ENCODE measurements at regions not wholly inside any gene's neighbourhood (a gene's known extent, or its start where the extent isn't known, plus 50 kb on each side); places are given as distances from the start of the nearest gene placed in this dataset.
A peak's percentile ranks its signal among the peaks of the same experiment; 100 is the strongest.

DNA sequence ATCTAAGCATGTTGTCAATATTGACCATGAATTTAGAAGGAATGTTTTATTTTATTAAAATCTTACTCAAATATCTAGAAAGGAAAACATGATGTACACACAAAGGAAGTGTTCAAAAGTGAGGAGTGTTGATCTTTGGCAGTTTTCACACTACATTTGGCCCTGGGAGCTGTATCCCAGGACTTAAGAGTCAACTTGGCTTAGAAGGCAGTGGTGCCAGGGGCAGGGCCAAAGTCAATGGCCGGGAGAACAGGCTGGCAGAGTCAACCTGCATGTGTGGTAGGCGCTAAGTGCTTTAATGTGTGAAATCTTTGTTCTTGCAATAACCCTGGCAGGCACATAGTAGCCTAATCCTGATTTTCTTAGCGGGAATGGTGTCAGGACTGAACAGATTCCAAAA, 228.4 kb downstream of the TENT4A start:
- Mint-ChIP-seq H3K4me3 (no peak overlapping the region), H3K27ac (ENCODE audit: unreplicated experiment) (no peak overlapping the region), H3K4me1 (peaks cover 13% of the 10 kb centered on the region), H3K9me3 (no peaks in the 10 kb centered on the region), H3K27me3 (ENCODE audit: low read depth) (peaks cover 4% of the 10 kb centered on the region), H3K36me3 (ENCODE audit: low read depth) (no peaks in the 10 kb centered on the region)
- TF ChIP-seq, protein P1, sequence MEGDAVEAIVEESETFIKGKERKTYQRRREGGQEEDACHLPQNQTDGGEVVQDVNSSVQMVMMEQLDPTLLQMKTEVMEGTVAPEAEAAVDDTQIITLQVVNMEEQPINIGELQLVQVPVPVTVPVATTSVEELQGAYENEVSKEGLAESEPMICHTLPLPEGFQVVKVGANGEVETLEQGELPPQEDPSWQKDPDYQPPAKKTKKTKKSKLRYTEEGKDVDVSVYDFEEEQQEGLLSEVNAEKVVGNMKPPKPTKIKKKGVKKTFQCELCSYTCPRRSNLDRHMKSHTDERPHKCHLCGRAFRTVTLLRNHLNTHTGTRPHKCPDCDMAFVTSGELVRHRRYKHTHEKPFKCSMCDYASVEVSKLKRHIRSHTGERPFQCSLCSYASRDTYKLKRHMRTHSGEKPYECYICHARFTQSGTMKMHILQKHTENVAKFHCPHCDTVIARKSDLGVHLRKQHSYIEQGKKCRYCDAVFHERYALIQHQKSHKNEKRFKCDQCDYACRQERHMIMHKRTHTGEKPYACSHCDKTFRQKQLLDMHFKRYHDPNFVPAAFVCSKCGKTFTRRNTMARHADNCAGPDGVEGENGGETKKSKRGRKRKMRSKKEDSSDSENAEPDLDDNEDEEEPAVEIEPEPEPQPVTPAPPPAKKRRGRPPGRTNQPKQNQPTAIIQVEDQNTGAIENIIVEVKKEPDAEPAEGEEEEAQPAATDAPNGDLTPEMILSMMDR (conservative IDR thresholded peaks at IDR 0.05), result no peak
- DNase-seq (ENCODE audit: low read depth, low spot score), result no peak

DNA sequence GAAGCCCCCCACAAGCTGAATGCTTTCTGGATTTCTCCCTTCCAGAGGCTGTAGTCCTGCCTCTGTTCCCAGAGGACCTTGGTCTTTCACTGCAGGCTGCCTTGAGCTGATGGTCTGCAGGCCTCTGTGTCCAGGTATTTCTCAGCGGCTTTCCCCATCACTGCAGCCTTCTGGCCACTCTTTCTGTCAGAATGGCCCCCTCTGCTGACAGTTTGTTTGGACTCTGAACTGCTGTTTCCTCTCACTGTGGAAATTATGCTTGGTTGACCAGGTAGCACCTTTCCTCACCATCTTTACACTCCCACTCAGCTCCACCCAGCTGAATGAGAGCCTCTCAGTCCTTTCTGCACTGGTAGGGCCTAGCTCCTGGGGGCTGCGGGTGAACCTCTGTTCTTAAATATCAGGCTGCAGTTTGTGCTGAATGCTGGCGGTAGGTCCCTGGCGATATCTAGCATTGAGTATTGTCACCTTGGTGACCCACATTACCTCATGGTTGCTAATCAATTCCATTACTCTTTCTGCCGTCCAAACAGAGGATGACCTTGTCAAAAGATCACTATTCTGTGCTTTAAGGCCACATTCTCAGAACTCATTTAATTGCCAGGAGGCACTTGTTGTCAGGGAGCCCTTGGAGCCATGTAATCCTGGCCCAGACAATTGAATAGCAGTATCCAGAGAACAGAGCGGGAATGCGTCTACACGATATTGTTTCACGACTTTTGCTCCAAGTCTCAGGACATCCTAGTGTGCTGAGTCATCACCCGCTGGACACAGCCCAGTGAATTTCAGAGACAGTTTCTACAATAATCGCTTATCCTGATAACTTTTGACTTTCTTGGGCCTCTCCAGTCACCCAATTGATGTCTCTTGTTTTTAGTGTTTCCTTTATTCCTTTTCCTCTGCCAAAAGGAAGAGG, 230.2 kb downstream of the TENT4A start:
- H3K9me3 Mint-ChIP-seq, result no peaks in the 10 kb centered on the region
- H3K27me3 Mint-ChIP-seq (ENCODE audit: low read depth), result no peaks in the 10 kb centered on the region

DNA sequence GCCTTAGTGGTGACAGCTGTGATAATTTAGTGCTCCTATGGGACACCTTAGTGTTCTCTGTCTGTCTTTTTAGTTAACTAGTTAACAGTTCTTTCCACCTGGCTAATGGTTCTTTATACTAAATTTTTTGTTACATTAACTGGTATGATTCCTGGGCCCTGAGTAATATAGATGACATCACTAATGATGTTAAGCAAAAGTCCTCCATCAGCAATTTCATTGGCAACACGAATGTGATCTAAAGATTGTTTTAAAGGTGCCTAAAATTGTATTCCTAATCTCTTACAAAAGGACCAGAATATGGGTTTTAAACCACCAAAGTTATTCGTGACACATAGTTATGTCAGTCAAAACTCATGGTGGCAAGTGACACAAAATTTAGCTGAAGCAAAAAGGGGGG, 235.3 kb downstream of the TENT4A start:
- Mint-ChIP-seq H3K4me3 (no peak overlapping the region), H3K27ac (ENCODE audit: unreplicated experiment) (no peak overlapping the region), H3K36me3 (ENCODE audit: low read depth) (no peaks in the 10 kb centered on the region), H3K9me3 (no peaks in the 10 kb centered on the region), H3K27me3 (ENCODE audit: low read depth) (no peaks in the 10 kb centered on the region), H3K4me1 (peaks cover 24% of the 10 kb centered on the region)
- no peak for DNase-seq (ENCODE audit: low read depth, low spot score)
- TF ChIP-seq, protein P1 (conservative IDR thresholded peaks at IDR 0.05), result no peak

More for the DNA sequence above, 230.2 kb downstream of the TENT4A start:
- TF ChIP-seq, protein P1 (conservative IDR thresholded peaks at IDR 0.05), result no peak
- peak overlapping the region; percentile 73 for H3K27ac Mint-ChIP-seq (ENCODE audit: unreplicated experiment)
- no peaks in the 10 kb centered on the region for H3K36me3 Mint-ChIP-seq (ENCODE audit: low read depth)
- H3K4me1 Mint-ChIP-seq, result peaks cover 13% of the 10 kb centered on the region
- no peak overlapping the region for H3K4me3 Mint-ChIP-seq
- DNase-seq (ENCODE audit: low read depth, low spot score), result no peak

DNA sequence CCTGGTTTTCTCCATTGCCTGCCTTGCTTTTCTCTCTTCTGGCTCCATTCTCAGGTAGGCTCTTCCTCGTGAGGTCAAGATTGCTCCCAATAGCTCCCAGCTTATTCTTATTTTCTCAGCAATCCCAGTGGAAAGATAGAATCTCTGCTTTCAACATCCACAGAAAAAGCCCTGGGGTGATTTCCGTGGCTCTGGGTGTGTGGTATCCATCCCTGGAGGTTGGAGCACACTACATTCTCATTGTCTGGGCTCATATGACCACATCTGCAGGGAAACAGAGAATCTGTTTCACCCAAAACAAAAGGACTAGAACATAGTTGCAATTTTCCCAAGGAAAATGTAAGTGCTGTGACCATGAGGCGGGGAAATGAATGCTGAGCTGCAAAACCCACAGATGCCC, 236.0 kb downstream of the TENT4A start:
- H3K9me3 Mint-ChIP-seq, result no peaks in the 10 kb centered on the region
- H3K36me3 Mint-ChIP-seq (ENCODE audit: low read depth), result no peaks in the 10 kb centered on the region
- H3K27ac Mint-ChIP-seq (ENCODE audit: unreplicated experiment), result peak overlapping the region; percentile 37
- H3K27me3 Mint-ChIP-seq (ENCODE audit: low read depth), result no peaks in the 10 kb centered on the region
- no peak overlapping the region for H3K4me3 Mint-ChIP-seq
- peaks cover 19% of the 10 kb centered on the region for H3K4me1 Mint-ChIP-seq
- TF ChIP-seq, protein P1 (conservative IDR thresholded peaks at IDR 0.05), result no peak
- no peak for DNase-seq (ENCODE audit: low read depth, low spot score)

DNA sequence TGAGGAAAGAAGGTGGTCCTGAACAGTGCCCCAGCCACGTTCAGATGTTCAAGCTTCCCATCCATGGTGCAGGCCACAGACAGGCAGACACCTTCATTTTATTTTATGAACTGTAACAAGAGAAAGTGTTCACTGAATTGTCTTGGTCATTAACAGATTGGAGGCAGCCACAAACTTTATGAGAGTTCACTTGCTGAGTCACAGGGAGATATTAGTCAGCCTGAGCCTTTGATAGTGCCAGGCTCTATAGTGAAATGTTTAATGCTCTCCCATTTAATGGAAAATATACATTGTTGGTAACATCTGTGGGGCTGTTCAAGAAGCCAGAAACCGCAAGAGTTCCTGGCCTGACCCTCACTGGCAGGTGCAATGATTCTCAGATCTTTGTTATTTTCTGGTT, 237.0 kb downstream of the TENT4A start:
- no peak for DNase-seq (ENCODE audit: low read depth, low spot score)
- Mint-ChIP-seq H3K27ac (ENCODE audit: unreplicated experiment) (peak overlapping the region; percentile 15), H3K4me1 (peaks cover 19% of the 10 kb centered on the region), H3K36me3 (ENCODE audit: low read depth) (peaks cover 3% of the 10 kb centered on the region), H3K9me3 (no peaks in the 10 kb centered on the region), H3K4me3 (no peak overlapping the region), H3K27me3 (ENCODE audit: low read depth) (peaks cover 7% of the 10 kb centered on the region)
- TF ChIP-seq, protein P1 (conservative IDR thresholded peaks at IDR 0.05), result no peak
